ENCODE measurements at regions not wholly inside any gene's neighbourhood (a gene's known extent, or its start where the extent isn't known, plus 50 kb on each side); places are given as distances from the start of the nearest gene placed in this dataset.
"Not testable (repeated sequence)": the region's sequence is repeated elsewhere in the genome, so short reads cannot be mapped to it uniquely, and the experiment has no call there.

GRCh38 chr4:9505341-9505740, 61.1 kb downstream of the DEFB131A start:
- not testable (repeated sequence) for ATAC-seq

GRCh38 chr4:9506672-9507071, 62.5 kb downstream of the DEFB131A start:
- ATAC-seq = not testable (repeated sequence)

GRCh38 chr4:9512941-9513340, 68.7 kb downstream of the DEFB131A start:
- not testable (repeated sequence) for ATAC-seq

GRCh38 chr4:9519631-9520030, 75.4 kb downstream of the DEFB131A start:
- ATAC-seq = not testable (repeated sequence)

GRCh38 chr4:9522903-9523302, 78.7 kb downstream of the DEFB131A start:
- ATAC-seq = not testable (repeated sequence)

- ATAC-seq = not testable (repeated sequence)
These were observed 80.2 kb downstream of the DEFB131A start for GRCh38 chr4:9524406-9524805.

GRCh38 chr4:9532134-9532862, 88.1 kb downstream of the DEFB131A start:
- ATAC-seq = not testable (repeated sequence)

- not testable (repeated sequence) for ATAC-seq
These were observed 88.6 kb downstream of the DEFB131A start for GRCh38 chr4:9532863-9533192.

GRCh38 chr4:9537101-9537500, 92.9 kb downstream of the DEFB131A start:
- ATAC-seq = not testable (repeated sequence)

- ATAC-seq = not testable (repeated sequence)
These were observed 95.8 kb downstream of the DEFB131A start for GRCh38 chr4:9539939-9540520.

GRCh38 chr4:9541388-9541915, 97.2 kb downstream of the DEFB131A start:
- not testable (repeated sequence) for ATAC-seq

- not testable (repeated sequence) for ATAC-seq
These were observed 100.6 kb downstream of the DEFB131A start for GRCh38 chr4:9544851-9545250.

- not testable (repeated sequence) for ATAC-seq
These were observed 103.3 kb downstream of the DEFB131A start for GRCh38 chr4:9547470-9547869.

GRCh38 chr4:9556076-9556475, 111.9 kb downstream of the DEFB131A start:
- not testable (repeated sequence) for ATAC-seq

- ATAC-seq = not testable (repeated sequence)
These were observed 133.7 kb downstream of the DEFB131A start for GRCh38 chr4:9577869-9578268.

GRCh38 chr4:9582880-9583279, 138.7 kb downstream of the DEFB131A start:
- not testable (repeated sequence) for ATAC-seq

GRCh38 chr4:9592010-9592409, 147.8 kb downstream of the DEFB131A start:
- ATAC-seq = no peak

- ATAC-seq = peak; percentile 82
These were observed 150.7 kb downstream of the DEFB131A start for GRCh38 chr4:9594948-9595347.

- not testable (repeated sequence) for ATAC-seq
These were observed 151.3 kb downstream of the DEFB131A start for GRCh38 chr4:9595531-9595930.

- ATAC-seq = no peak
These were observed 155.1 kb downstream of the DEFB131A start for GRCh38 chr4:9599266-9599665.

- ATAC-seq = no peak
These were observed 156.0 kb downstream of the DEFB131A start for GRCh38 chr4:9600246-9600645.

- no peak for ATAC-seq
These were observed 158.2 kb downstream of the DEFB131A start for GRCh38 chr4:9602389-9602914.

GRCh38 chr4:9604031-9604892, 160.0 kb downstream of the DEFB131A start:
- ATAC-seq = not testable (repeated sequence)

Measured in esophagus mucosa (tissue), 1 donor.